A549 (cell line): ENCODE measurements at regions not wholly inside any gene's neighbourhood (a gene's known extent, or its start where the extent isn't known, plus 50 kb on each side); places are given as distances from the start of the nearest gene placed in this dataset.

ENCODE experiments used
- ATAC-seq, 2 experiments: fragments of 200-7000 bp in 1 of 2; fragments of >200 bp in 1 of 2; cut with Nextera tagmentation in 1 of 2; cut with Tn5 transposase in 1 of 2; 3 replicates each; pipeline versions ENCODE4 v1.8.0 to v1.9.1; 2018 to 2020; ENCODE audit warnings: mild to moderate bottlenecking in 1 of 2, moderate library complexity in 1 of 2
- CTCF ChIA-PET: fragments of 300-600 bp; sonication (Branson Sonifier 250); formaldehyde crosslinking; extraction: SDS; loops from one replicate; lab custom pipeline; 2021; ENCODE audit warnings: antibody characterized with exemption, inconsistent platforms; lab: Yijun Ruan, JAX
- POLR2A ChIA-PET: fragments of 350-600 bp; formaldehyde crosslinking; extraction: SDS; loops from one replicate; lab custom pipeline; 2021; ENCODE audit warnings: antibody characterized with exemption, inconsistent platforms; lab: Yijun Ruan, JAX
- DNase-seq, 2 experiments: peaks; one replicate each; pipeline versions ENCODE4 v3.0.0 to v3.0.0-alpha.2; 2011 to 2016; ENCODE audit warnings: low read depth in 1 of 2, low spot score in 1 of 2
- FAIRE-seq: peaks from 2 replicates; lab custom pipeline; 2011; peaks lifted over from hg19 to GRCh38; lab: Jason Lieb, UNC
- H3K27ac ChIP-seq, 2 experiments: fragments of >200 bp; sonication (Bioruptor Twin); formaldehyde crosslinking; 3 replicates each; pipeline ENCODE4 v1.5.1; 2016 to 2017
- H3K4me1 ChIP-seq: fragments of >200 bp; sonication (Bioruptor Twin); formaldehyde crosslinking; 3 replicates; pipeline ENCODE4 v1.6.1; 2016
- H3K4me2 ChIP-seq: fragments of >200 bp; sonication (Bioruptor Twin); formaldehyde crosslinking; 3 replicates; pipeline ENCODE4 v1.6.1; 2016
- H3K4me3 ChIP-seq: fragments of >200 bp; sonication (Bioruptor Twin); formaldehyde crosslinking; 3 replicates; pipeline ENCODE4 v1.5.1; 2016
- H3K9me3 ChIP-seq: fragments of >200 bp; sonication (Bioruptor Twin); formaldehyde crosslinking; 3 replicates; pipeline ENCODE4 v1.6.1; 2016
- CEBPB ChIP-seq, 2 experiments: fragments of >200 bp in 1 of 2; sonication (Bioruptor Twin) in 1 of 2; formaldehyde crosslinking in 1 of 2; IDR thresholded peaks; 2 replicates each; pipeline ENCODE4 v1.6.1; 2012 to 2016
- CHD4 ChIP-seq: fragments of 200-600 bp; sonication (generic); IDR thresholded peaks from 2 replicates; pipeline ENCODE4 v1.6.1; 2016; ENCODE audit warnings: antibody characterized with exemption, mild to moderate bottlenecking, borderline replicate concordance
- EP300 ChIP-seq, 2 experiments: fragments of >200 bp; sonication (Bioruptor Twin); formaldehyde crosslinking; IDR thresholded peaks; 2 replicates in 1 of 2; 3 replicates in 1 of 2; pipeline ENCODE4 v1.6.1; 2016 to 2017
- FOSL2 ChIP-seq, 2 experiments: fragments of 450-650 bp in 1 of 2; fragments of >200 bp in 1 of 2; sonication (Bioruptor Twin) in 1 of 2; formaldehyde crosslinking; IDR thresholded peaks; 2 replicates each; pipeline versions ENCODE4 v1.5.0 to v1.6.1; 2016 to 2020; ENCODE audit warnings: mild to moderate bottlenecking in 1 of 2, moderate library complexity in 1 of 2
- GATA3 ChIP-seq: IDR thresholded peaks from 2 replicates; pipeline ENCODE4 v1.6.1; 2012; ENCODE audit warnings: borderline replicate concordance
- HOXB5 ChIP-seq: fragments of 250-450 bp; sonication (Bioruptor Pico); IDR thresholded peaks from 2 replicates; pipeline ENCODE4 v1.5.0; 2020; ENCODE audit warnings: mild to moderate bottlenecking, moderate library complexity
- JUN ChIP-seq, 2 experiments: fragments of >200 bp; sonication (Bioruptor Twin); formaldehyde crosslinking; IDR thresholded peaks; 2 replicates in 1 of 2; 3 replicates in 1 of 2; pipeline ENCODE4 v1.6.1; 2016 to 2017
- JUNB ChIP-seq: fragments of >200 bp; sonication (Bioruptor Twin); formaldehyde crosslinking; IDR thresholded peaks from 2 replicates; pipeline ENCODE4 v1.6.1; 2016
- MAZ ChIP-seq: fragments of 150-350 bp; IDR thresholded peaks from 2 replicates; pipeline ENCODE4 v1.6.1; 2014; ENCODE audit warnings: antibody characterized with exemption, low read depth, low read length, borderline replicate concordance
- NR3C1 ChIP-seq: fragments of >200 bp; sonication (Bioruptor Twin); formaldehyde crosslinking; IDR thresholded peaks from 3 replicates; pipeline ENCODE4 v1.6.1; 2017
- PHF8 ChIP-seq: fragments of 200-600 bp; sonication (generic); IDR thresholded peaks from 2 replicates; pipeline ENCODE4 v1.6.1; 2016; ENCODE audit warnings: low read depth, mild to moderate bottlenecking, antibody characterized with exemption, moderate library complexity, borderline replicate concordance
- POLR2AphosphoS2 ChIP-seq: conservative IDR thresholded peaks from 2 replicates; pipeline ENCODE4 v1.6.1; 2012; ENCODE audit warnings: low read length, improper control_type of control experiment, inconsistent platforms
- ZFP36 ChIP-seq: fragments of 450-650 bp; IDR thresholded peaks from 2 replicates; pipeline ENCODE4 v1.6.1; 2014; ENCODE audit warnings: borderline replicate concordance; ENCODE audit not compliant: partially characterized antibody
- WGBS: methylation state at CpG from one replicate; pipeline ENCODE4 v1.1.6; 2017; ENCODE audit errors: missing lambda C conversion rate; 5-methylcytosine and 5-hydroxymethylcytosine counted together
- TF ChIP-seq, protein P1 (sequence below): fragments of 250-450 bp; sonication (Bioruptor Pico); IDR thresholded peaks from 2 replicates; pipeline ENCODE4 v1.5.0; 2021; ENCODE audit warnings: mild to moderate bottlenecking, moderate library complexity, borderline replicate concordance
- TF ChIP-seq, protein P2 (sequence below): IDR thresholded peaks from 2 replicates; pipeline ENCODE4 v1.6.1; 2012
- TF ChIP-seq, protein P3 (sequence below): fragments of >200 bp; sonication (Bioruptor Twin); formaldehyde crosslinking; IDR thresholded peaks from 3 replicates; pipeline ENCODE4 v1.6.1; 2016

DNA sequence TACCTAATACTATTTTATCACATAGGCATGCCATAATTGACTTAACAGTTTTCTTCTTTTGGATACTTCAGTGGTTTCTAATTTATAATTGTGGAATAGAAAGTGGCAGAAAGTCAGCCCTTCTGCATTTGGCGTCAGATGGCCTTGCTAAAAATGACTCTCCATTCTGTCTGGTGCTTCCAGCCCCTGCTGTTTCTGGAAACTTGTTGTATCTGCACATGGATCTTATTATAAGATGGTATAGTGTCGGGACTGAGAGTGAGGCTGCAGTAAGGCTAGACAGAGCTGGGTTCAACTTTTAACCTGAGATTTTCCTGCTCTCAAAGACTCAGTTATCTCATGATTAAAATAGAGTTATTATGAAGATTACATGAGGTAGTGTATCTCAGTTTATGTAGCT, 74.8 kb upstream of the WDR72 start:
- ATAC-seq (no peak), DNase-seq (no peak), FAIRE-seq (no peak)
- ChIA-PET POLR2A (no interaction called here), CTCF (no interaction called here)
- Histone ChIP-seq H3K4me2 (peak overlapping the region; percentile 77; the same call in 2 of the 3 replicates), H3K9me3 (no peaks in the 10 kb centered on the region), H3K4me3 (no peak overlapping the region), H3K27ac (peak overlapping the region; percentile 53 to 76; a peak in 5 of 6 replicates), H3K4me1 (peaks cover 75% of the 10 kb centered on the region)
- TF ChIP-seq POLR2AphosphoS2 (no peak), NR3C1 (no peak), GATA3 (no peak), ZFP36 (no peak), CHD4 (no peak)
- TF ChIP-seq, protein P1, sequence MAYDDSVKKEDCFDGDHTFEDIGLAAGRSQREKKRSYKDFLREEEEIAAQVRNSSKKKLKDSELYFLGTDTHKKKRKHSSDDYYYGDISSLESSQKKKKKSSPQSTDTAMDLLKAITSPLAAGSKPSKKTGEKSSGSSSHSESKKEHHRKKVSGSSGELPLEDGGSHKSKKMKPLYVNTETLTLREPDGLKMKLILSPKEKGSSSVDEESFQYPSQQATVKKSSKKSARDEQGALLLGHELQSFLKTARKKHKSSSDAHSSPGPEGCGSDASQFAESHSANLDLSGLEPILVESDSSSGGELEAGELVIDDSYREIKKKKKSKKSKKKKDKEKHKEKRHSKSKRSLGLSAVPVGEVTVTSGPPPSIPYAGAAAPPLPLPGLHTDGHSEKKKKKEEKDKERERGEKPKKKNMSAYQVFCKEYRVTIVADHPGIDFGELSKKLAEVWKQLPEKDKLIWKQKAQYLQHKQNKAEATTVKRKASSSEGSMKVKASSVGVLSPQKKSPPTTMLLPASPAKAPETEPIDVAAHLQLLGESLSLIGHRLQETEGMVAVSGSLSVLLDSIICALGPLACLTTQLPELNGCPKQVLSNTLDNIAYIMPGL (CRISPR knock-in tag): no peak
- 78% methylated on average over 2 of the region's 2 CpGs for WGBS

DNA sequence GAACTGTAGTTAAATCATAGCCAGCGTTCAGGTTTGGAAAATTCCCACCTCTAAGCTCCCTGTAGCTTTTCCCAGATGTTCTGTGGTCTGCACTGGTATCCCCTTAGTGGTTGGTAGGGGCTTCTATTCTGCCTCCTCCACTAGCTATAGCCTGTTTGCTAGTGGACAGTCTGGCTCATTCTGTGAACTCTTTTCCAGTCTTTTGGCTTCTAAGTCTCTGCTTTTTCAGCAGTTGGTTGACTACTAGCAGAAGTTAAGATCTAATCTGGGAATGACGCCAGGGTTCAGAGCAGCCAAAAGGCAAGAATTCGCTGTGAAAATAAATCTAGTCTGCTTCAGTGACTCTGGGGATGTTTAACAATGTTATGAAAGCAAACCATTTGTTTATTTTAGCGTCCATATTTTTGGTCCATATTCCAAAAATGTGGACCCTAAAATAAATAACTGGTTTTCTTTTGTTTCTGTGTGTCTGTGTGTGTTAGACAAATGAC, 73.7 kb upstream of the WDR72 start:
- CTCF ChIA-PET: no interaction called here
- DNase-seq (peak in 1 of 2 experiments; percentile 49), FAIRE-seq (no peak), ATAC-seq (peak; percentile 44 to 48; a peak in 5 of 6 replicates)
- Histone ChIP-seq H3K4me2 (peak overlapping the region; percentile 77), H3K4me1 (peaks cover 75% of the 10 kb centered on the region), H3K4me3 (no peak overlapping the region), H3K9me3 (no peaks in the 10 kb centered on the region), H3K27ac (peak overlapping the region; percentile 85 to 87)
- POLR2A ChIA-PET: no interaction called here
- 13% methylated on average over 4 of the region's 4 CpGs for WGBS
- TF ChIP-seq PHF8 (no peak), JUN (IDR thresholded peaks at IDR 0.05) (peak in 1 of 2 experiments; percentile 32; a peak in 1 of 5 replicates), MAZ (no peak), GATA3 (peak; percentile 66; the same call in 1 of the 2 replicates), CEBPB (IDR thresholded peaks at IDR 0.05) (peak in 1 of 2 experiments; percentile 23; a peak in 1 of 4 replicates)

DNA sequence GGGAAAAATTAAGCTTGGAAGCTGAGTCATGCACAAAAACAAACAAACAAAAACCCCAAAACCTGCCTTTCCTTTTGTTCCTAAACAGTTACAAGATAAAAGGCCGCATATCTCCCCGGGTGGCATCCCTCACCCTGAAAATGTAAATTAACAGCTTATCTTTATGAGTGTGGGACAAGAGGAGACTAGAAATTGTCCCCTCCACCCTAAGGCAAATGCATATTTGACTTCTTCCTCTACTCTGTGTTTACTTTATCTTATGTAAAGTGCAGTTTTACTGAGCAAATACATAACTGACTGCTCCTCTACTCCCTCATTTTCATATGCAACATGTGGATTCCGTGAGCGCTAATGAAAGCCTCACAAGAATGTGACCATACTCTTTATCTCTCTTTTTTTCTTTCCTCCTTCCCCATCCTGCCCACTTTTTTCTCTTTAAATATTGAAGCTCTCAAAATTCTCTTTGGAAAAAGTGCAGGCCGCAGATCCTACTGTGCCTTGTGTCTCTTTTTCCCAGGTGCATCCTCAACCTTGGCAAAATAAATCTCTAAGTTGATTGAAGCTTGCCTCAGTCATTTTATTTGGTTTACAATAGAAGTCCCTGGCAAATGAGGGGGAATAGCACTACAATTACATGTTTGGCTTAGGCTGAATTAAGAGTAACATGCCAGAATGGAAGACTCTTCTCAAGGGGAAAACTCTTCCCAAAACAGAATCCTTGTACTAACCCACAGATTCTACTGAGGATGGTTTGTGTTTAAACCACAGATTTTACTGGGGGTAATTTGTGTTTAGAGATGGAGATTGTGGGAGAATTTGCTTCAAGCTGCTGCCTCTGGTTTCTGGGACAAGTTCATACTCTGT, 72.7 kb upstream of the WDR72 start:
- peak overlapping the region; percentile 85 to 87 for H3K27ac ChIP-seq
- ATAC-seq (peak; percentile 6 to 73; a peak in 3 of 6 replicates), DNase-seq (peak in 1 of 2 experiments; percentile 62), FAIRE-seq (no peak)
- H3K4me1 ChIP-seq: peaks cover 68% of the 10 kb centered on the region
- H3K4me2 ChIP-seq: peak overlapping the region; percentile 77
- ChIA-PET POLR2A (interaction anchor here (0.9 kb wide), 1 partner anchor 13 kb away, joined by 3 read pairs; no protein-coding TSS in a partner anchor), CTCF (interaction anchor here (0.8 kb wide), 1 partner anchor 12 kb away, joined by 3 read pairs; no protein-coding TSS in a partner anchor)
- H3K9me3 ChIP-seq: no peaks in the 10 kb centered on the region
- no peak for TF ChIP-seq HOXB5 (CRISPR knock-in tag)
- no peak for TF ChIP-seq FOSL2 (IDR thresholded peaks at IDR 0.05)
- no peak; the same call in 1 of the 2 replicates for TF ChIP-seq FOSL2 (CRISPR knock-in tag; IDR thresholded peaks at IDR 0.05)
- TF ChIP-seq, protein P2, sequence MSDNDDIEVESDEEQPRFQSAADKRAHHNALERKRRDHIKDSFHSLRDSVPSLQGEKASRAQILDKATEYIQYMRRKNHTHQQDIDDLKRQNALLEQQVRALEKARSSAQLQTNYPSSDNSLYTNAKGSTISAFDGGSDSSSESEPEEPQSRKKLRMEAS: peak; percentile 34
- peak in 1 of 2 experiments; percentile 33; a peak in 1 of 4 replicates for TF ChIP-seq CEBPB (IDR thresholded peaks at IDR 0.05)
- peak; percentile 41 to 42; a peak in 3 of 5 replicates for TF ChIP-seq EP300 (IDR thresholded peaks at IDR 0.05)
- TF ChIP-seq GATA3: peak; percentile 87
- no peak for TF ChIP-seq JUNB
- TF ChIP-seq, protein P3, sequence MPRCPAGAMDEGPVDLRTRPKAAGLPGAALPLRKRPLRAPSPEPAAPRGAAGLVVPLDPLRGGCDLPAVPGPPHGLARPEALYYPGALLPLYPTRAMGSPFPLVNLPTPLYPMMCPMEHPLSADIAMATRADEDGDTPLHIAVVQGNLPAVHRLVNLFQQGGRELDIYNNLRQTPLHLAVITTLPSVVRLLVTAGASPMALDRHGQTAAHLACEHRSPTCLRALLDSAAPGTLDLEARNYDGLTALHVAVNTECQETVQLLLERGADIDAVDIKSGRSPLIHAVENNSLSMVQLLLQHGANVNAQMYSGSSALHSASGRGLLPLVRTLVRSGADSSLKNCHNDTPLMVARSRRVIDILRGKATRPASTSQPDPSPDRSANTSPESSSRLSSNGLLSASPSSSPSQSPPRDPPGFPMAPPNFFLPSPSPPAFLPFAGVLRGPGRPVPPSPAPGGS: 0 out of 3 replicates have a peak, but pooled peaks have one; percentile 42
- H3K4me3 ChIP-seq: no peak overlapping the region; the same call in 1 of the 3 replicates
- 4% methylated on average over 5 of the region's 5 CpGs for WGBS
